Choroid plexus epithelial cell (primary cell): ENCODE measurements at regions not wholly inside any gene's neighbourhood (a gene's known extent, or its start where the extent isn't known, plus 50 kb on each side); places are given as distances from the start of the nearest gene placed in this dataset.

Experiments used
- DNase-seq: peaks from one replicate; pipeline ENCODE4 v3.0.0-alpha.2; 2010; ENCODE audit warnings: low read depth
- H3K4me3 ChIP-seq: 2 replicates; pipeline ENCODE4 v1.5.1; 2011; ENCODE audit warnings: low read depth, mild to moderate bottlenecking, control low read depth, low read length, moderate library complexity
- TF ChIP-seq, protein P1 (sequence below): conservative IDR thresholded peaks from 2 replicates; pipeline ENCODE4 v1.5.1; 2011; ENCODE audit warnings: low read depth, mild to moderate bottlenecking, control low read depth, inconsistent platforms, low read length, moderate library complexity

DNA sequence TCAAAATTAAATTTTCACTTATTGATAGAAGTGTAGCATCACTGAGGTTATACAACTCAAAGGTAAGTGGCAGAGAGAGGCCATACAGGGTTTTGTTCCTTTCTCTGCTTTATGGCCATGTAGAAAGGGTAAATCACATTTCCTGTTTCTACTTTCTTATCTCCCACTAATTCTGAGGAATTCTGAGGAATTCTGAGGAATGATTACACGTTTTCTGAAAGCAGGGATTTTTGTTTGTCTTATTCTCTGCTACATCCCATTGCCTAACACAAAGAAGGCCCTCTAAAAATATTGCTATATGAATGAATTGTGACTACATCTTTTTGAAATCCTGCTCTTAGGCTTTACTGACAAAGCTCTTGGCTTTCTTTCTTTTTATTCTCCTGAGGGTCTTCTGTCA, 516.9 kb upstream of the ZNF608 start:
- TF ChIP-seq, protein P1, sequence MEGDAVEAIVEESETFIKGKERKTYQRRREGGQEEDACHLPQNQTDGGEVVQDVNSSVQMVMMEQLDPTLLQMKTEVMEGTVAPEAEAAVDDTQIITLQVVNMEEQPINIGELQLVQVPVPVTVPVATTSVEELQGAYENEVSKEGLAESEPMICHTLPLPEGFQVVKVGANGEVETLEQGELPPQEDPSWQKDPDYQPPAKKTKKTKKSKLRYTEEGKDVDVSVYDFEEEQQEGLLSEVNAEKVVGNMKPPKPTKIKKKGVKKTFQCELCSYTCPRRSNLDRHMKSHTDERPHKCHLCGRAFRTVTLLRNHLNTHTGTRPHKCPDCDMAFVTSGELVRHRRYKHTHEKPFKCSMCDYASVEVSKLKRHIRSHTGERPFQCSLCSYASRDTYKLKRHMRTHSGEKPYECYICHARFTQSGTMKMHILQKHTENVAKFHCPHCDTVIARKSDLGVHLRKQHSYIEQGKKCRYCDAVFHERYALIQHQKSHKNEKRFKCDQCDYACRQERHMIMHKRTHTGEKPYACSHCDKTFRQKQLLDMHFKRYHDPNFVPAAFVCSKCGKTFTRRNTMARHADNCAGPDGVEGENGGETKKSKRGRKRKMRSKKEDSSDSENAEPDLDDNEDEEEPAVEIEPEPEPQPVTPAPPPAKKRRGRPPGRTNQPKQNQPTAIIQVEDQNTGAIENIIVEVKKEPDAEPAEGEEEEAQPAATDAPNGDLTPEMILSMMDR = no peak
- DNase-seq = no peak
- H3K4me3 ChIP-seq = no peak overlapping the region

DNA sequence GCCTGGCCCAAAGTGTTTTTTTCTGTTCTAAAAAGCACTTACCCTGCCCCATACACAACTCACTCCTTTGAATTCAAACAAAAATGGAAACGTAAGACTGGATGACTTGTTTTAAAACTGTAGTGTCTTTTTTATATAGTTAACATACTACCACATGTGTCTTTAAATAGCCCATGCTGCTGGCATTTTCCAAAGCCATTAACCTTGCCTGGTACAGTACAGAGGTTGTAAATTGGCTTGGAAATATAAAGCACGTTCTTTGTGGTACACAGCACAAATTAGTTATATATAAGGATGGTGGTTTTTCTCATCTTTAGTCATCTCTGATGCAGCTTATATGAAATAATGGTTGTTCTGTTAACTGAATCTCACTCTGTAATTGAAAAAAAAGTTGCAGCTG, 519.7 kb upstream of the ZNF608 start:
- TF ChIP-seq, protein P1 = no peak
- no peak for DNase-seq
- H3K4me3 ChIP-seq = no peak overlapping the region

DNA sequence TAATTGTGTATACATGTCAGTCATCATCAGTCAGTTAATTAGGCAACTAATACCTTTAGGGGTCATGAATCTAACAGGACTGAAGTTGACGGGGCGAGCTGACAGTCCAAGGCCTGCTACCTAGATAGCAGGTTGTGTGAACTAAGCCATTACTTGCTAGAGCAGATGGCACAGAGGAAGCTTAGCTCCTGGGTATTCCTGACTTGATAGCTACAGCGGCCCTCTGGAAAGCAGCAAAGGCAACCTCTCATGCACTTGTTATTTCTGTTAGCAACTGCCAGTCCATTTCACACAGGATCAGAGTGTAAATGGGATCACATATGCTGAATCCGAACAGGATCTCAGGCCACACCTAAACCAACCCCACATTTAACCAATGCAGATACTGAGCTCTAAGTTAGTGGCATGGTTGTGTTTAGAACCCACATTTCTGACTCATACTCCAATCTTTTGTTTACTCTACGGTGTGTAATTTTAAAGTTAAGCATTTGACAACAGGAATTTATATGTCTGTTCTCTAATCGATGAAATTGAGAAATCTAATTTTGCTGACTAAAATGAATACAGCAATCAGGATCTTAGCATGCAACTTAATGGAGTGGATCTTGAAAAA, 521.3 kb upstream of the ZNF608 start:
- TF ChIP-seq, protein P1 = no peak
- DNase-seq = no peak
- no peak overlapping the region for H3K4me3 ChIP-seq

DNA sequence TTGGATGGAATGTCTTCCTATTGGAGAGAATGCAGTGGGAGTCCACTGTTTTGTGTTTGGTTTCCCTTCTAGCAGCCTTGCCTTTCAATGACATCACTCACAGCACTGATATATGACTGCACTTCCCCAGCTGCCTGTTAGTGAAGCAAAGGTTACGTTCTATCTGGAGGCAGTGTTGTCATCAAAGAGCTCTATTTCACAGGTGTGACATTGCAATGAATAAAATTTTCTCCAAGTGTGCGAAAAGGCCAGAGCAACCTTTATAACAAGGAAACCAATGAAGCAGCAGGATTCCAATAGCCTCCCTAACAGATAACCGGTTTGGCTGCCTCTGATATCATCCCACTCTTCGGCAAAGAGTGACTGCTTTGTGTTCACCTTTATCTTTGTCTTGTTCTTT, 523.5 kb upstream of the ZNF608 start:
- no peak for DNase-seq
- no peak overlapping the region for H3K4me3 ChIP-seq
- TF ChIP-seq, protein P1 = no peak

DNA sequence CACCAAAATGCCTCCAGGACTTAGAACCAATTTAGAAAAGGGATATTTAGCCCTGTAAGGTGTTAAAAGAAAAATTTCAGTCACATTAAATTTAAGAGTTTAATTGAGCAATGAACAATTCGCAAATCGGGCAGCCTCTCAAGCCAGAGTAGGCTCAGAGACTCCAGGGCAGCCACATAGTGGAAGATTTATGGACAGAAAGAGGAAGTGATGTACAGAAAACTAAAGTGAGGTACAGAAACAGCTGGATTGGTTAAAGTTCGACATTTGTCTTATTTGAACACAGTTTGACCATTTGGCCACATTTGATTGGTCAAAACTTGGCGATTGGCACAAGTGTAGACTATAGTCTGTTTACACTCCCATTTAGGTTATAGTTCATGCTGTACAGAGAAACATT, 525.9 kb upstream of the ZNF608 start:
- TF ChIP-seq, protein P1 = no peak
- no peak for DNase-seq

DNA sequence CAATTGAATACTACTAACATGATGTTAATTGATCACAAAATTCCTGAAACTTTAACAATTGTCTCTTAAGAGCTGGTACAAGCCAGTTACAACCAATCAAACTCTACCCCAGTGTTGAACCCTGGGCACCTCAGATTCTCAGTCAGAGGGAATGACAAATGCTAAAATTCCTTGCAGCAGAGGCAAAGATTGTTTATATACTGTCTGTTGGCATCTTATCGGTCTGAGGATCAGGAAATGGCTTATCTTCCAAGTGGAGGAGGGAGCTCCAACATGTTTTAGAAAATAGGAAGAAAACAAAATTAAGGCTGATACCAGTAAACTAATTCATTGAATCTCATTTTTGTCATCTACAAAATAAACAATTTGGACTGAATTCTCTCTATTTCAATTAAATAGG, 527.8 kb upstream of the ZNF608 start:
- no peak for DNase-seq
- H3K4me3 ChIP-seq = no peak overlapping the region
- TF ChIP-seq, protein P1 = no peak

More for the DNA sequence above, 525.9 kb upstream of the ZNF608 start:
- H3K4me3 ChIP-seq = no peak overlapping the region
